Activated T-helper 1 cell treated with anti-CD3 and anti-CD28 coated beads, Interleukin-12 subunit alpha, Interleukin-12 subunit beta, Interleukin-2, Interleukin-4 antibody, amounts not matched to agents 30 ng/mL and 10 ng/mL and 1 ng/mL, durations not matched to agents 14 hours and 24 hours and 36 hours (primary cell): ENCODE measurements at regions not wholly inside any gene's neighbourhood (a gene's known extent, or its start where the extent isn't known, plus 50 kb on each side); places are given as distances from the start of the nearest gene placed in this dataset.
"Not testable (repeated sequence)": the region's sequence is repeated elsewhere in the genome, so short reads cannot be mapped to it uniquely, and the experiment has no call there.

Experiments used
- DNase-seq: peaks from one replicate; pipeline ENCODE4 v3.0.0; 2021; ENCODE audit warnings: low spot score
- H3K27ac Mint-ChIP-seq: one replicate; pipeline ENCODE4 v1.8.0; 2021; ENCODE audit warnings: mild to moderate bottlenecking, mixed read lengths
- H3K27me3 Mint-ChIP-seq: one replicate; pipeline ENCODE4 v1.8.0; 2022; ENCODE audit warnings: mild to moderate bottlenecking, moderate library complexity, mixed read lengths; ENCODE audit not compliant: insufficient read depth
- H3K36me3 Mint-ChIP-seq: one replicate; pipeline ENCODE4 v1.8.0; 2021; ENCODE audit warnings: low read depth, mixed read lengths
- H3K4me1 Mint-ChIP-seq: one replicate; pipeline ENCODE4 v1.8.0; 2021; ENCODE audit warnings: low read depth, mixed read lengths
- H3K4me3 Mint-ChIP-seq: one replicate; pipeline ENCODE4 v1.8.0; 2021; ENCODE audit warnings: mild to moderate bottlenecking, moderate library complexity, mixed read lengths
- H3K9me3 Mint-ChIP-seq: one replicate; pipeline ENCODE4 v1.8.0; 2021; ENCODE audit warnings: mixed read lengths
- intact Hi-C: fragments of 100-400 bp; cut with micrococcal nuclease; formaldehyde crosslinking; loops from one replicate; pipeline ENCODE4 v1.15.1; 2024

- H3K4me3 Mint-ChIP-seq = no peak overlapping the region
- DNase-seq = no peak
- no peak overlapping the region for H3K27ac Mint-ChIP-seq
These were observed 73.8 kb upstream of the TWIST2 start for GRCh38 chr2:238774071-238774470.

DNA sequence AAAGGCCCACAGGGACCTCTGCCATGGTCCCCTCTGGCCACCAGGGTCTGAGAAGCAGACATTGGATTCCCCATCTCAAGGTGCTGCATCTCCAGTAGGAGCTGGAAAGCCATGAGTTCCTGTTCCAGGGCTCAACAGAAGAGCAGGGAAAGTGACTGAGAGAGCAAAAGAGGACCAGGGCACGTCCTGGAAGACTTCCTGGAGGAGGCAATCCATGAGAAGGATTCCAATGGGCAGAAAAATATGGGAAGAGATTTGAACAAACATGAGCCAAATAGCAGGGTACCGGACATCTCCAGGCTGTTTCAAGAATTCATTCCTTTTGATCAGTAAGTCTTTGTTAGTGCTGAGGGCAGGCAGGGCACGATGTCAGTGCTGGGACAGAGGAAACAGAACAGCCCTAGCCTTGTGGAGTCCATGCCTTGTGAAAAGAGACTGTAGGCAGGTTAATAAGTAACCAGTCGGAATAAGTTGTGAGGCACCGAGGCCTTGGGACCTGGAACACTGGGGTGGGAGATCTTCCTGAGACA is 72.8 kb upstream of the TWIST2 start:
- intact Hi-C loops = no loop called here
- H3K27me3 Mint-ChIP-seq = peaks cover 3% of the 10 kb centered on the region
- no peak for DNase-seq

More at GRCh38 chr2:238774071-238774470, 73.8 kb upstream of the TWIST2 start:
- intact Hi-C loops = no loop called here
- no peaks in the 10 kb centered on the region for H3K36me3 Mint-ChIP-seq
- no peaks in the 10 kb centered on the region for H3K9me3 Mint-ChIP-seq
- H3K4me1 Mint-ChIP-seq = no peaks in the 10 kb centered on the region
- peaks cover 4% of the 10 kb centered on the region for H3K27me3 Mint-ChIP-seq

GRCh38 chr2:238775591-238775990 is 72.3 kb upstream of the TWIST2 start:
- H3K4me1 Mint-ChIP-seq = no peaks in the 10 kb centered on the region
- no peak overlapping the region for H3K4me3 Mint-ChIP-seq
- intact Hi-C loops = no loop called here
- DNase-seq = no peak
- no peak overlapping the region for H3K27ac Mint-ChIP-seq
- no peaks in the 10 kb centered on the region for H3K36me3 Mint-ChIP-seq
- H3K9me3 Mint-ChIP-seq = no peaks in the 10 kb centered on the region
- peaks cover 3% of the 10 kb centered on the region for H3K27me3 Mint-ChIP-seq

More for the DNA sequence above, 72.8 kb upstream of the TWIST2 start:
- Mint-ChIP-seq H3K27ac (no peak overlapping the region), H3K4me1 (no peaks in the 10 kb centered on the region), H3K9me3 (no peaks in the 10 kb centered on the region), H3K4me3 (no peak overlapping the region), H3K36me3 (no peaks in the 10 kb centered on the region)

DNA sequence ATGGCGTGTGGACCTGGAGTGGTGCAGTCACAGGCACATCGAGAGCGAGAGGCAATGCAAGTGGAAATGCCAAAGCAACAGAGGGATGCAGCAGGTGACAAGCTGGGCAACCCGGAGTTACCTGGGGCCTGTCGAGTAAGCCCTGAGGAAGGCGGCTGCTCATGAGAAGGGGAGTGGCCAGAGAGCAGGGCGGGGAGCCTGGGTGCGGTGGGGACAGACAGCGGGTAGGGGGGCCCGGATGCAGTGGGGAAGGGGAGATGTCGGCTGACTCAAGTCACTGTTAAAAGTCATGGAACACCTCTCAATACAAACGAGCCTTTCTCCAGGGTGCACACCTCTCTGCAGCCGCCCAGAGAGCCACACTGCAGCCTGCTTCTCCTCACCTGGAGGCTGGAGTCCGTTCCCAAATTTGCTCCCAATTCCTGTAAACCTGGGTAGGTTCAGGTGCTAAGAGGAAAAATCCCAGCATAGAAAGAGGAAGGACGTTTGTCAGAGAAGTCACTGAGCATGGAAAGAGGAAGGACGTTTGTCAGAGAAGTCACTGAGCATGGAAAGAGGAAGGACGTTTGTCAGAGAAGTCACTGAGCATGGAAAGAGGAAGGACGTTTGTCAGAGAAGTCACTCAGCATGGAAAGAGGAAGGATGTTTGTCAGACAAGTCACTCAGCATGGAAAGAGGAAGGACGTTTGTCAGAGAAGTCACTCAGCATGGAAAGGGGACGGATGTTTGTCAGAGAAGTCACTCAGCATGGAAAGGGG is 71.7 kb upstream of the TWIST2 start:
- intact Hi-C loops = no loop called here
- Mint-ChIP-seq H3K4me3 (no peak overlapping the region), H3K4me1 (no peaks in the 10 kb centered on the region), H3K27me3 (peaks cover 3% of the 10 kb centered on the region), H3K27ac (no peak overlapping the region), H3K36me3 (no peaks in the 10 kb centered on the region), H3K9me3 (no peaks in the 10 kb centered on the region)
- DNase-seq = no peak

GRCh38 chr2:238776761-238777046 is 71.2 kb upstream of the TWIST2 start:
- H3K9me3 Mint-ChIP-seq, intact Hi-C loops, H3K36me3 Mint-ChIP-seq, H3K4me3 Mint-ChIP-seq, DNase-seq, H3K4me1 Mint-ChIP-seq, H3K27ac Mint-ChIP-seq, H3K27me3 Mint-ChIP-seq: not testable (repeated sequence)

DNA sequence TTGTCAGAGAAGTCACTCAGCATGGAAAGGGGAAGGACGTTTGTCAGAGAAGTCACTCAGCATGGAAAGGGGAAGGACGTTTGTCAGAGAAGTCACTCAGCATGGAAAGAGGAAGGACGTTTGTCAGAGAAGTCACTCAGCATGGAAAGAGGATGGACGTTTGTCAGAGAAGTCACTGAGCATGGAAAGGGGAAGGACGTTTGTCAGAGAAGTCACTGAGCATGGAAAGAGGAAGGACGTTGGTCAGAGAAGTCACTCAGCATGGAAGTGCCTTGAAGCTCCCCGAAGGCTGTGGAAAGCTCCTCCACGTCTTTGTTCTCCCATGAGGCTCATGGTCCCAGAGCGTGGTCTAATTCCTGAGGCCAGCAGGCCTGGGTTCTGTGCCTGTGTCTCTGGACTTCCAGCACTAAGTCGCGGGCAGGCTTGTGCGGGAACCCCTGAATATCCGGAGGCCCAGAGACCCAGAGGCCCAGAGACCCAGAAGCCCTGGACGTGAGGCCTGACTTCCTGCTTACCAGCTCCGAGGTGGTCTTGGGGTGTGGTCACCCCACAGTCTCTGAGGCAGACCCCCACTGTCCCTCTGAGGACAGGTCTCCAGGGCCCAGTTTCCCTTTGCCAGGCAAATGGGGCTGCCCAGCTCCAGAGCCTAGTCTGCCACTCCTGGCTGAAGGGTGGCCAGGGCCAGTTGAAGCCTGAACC is 70.4 kb upstream of the TWIST2 start:
- Mint-ChIP-seq H3K4me1 (no peaks in the 10 kb centered on the region), H3K9me3 (no peaks in the 10 kb centered on the region), H3K27ac (no peak overlapping the region), H3K4me3 (no peak overlapping the region), H3K27me3 (peaks cover 3% of the 10 kb centered on the region), H3K36me3 (no peaks in the 10 kb centered on the region)
- no peak for DNase-seq
- intact Hi-C loops = no loop called here

DNA sequence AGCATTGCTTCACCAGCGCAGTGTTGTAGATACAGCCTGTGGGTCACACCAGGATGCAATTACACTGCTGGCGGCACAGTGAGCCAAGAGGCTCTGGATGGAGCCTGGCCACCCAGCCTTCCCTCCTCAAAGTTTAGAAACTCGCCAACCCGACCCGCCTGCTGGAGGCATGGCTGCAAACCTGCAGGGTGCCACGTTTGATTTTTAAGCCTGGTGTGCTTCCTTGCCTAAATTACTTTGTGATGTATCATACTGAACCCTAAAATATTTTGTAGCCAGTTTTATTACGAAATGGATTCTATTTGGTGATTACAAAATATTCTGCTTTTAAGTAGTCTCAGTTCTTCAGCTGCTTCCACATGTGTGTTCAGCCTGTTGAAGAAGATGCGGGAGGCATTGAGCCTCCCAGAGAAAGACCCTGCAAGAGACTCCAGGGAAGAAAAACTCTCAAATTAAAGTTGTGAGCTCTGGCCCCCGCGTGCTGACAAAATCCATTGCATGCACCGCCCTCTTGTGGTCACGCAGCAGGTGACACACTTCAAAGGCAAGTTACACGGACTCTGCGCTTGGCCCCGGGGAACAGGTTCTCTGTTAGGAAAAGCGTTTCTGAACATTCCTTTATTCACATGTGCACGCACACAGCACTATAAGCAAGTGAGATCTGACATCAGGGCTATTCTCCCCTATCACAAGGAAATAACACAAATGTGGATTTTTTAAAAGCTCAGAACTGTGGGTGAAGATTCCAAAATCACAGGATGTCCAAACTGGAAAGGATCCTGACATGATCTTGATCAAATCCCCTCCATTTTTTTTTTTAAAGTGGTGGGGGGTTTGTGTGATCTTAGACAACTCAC is 63.0 kb upstream of the TWIST2 start:
- peak; percentile 12 for DNase-seq
- Mint-ChIP-seq H3K36me3 (no peaks in the 10 kb centered on the region), H3K9me3 (no peaks in the 10 kb centered on the region), H3K4me1 (no peaks in the 10 kb centered on the region), H3K27me3 (peaks cover 8% of the 10 kb centered on the region), H3K4me3 (no peak overlapping the region), H3K27ac (no peak overlapping the region)
- intact Hi-C loops = loop anchor here (2.0 kb wide), 1 partner anchor 414 kb away; no protein-coding TSS in a partner anchor

DNA sequence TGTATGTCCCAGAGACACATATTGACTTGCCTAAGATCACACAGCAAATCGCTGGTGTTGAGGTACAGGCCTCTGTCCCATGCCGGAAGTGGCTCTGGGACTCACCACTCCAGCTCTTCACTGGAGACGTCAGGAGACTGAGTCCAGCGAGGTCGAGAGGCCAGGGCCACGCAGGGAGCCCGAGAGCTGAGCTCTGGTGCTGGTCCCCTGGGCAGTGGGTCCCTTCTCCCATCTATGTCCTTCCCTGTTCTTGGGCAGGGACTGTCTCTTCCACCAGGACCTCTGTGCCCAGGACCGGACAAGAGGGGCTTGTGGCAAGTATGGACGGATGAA is 62.4 kb upstream of the TWIST2 start:
- Mint-ChIP-seq H3K9me3 (no peaks in the 10 kb centered on the region), H3K27me3 (peaks cover 8% of the 10 kb centered on the region), H3K36me3 (no peaks in the 10 kb centered on the region), H3K4me3 (no peak overlapping the region), H3K4me1 (no peaks in the 10 kb centered on the region), H3K27ac (no peak overlapping the region)
- intact Hi-C loops = loop anchor here (2.0 kb wide), 1 partner anchor 415 kb away; no protein-coding TSS in a partner anchor
- DNase-seq = no peak

DNA sequence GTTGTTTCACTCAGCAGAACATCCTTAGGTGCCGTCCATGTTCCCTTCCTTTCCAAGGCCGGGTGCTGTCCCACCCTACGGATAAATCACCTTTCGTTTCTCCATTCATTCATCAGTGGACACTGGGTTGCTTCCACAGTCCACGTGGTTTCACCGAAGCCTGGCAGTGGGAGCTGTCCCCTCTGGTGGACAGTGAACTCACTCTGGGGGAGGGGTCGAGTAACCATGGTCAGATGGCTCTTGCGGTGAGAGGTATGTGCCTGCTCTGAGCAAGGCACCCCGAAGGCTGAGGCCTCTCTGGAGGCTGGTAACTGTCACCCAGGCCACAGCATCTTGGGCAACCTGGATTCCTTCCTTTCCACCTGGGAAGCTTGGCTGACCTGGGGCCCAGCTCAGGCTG is 61.5 kb upstream of the TWIST2 start:
- intact Hi-C loops = no loop called here
- Mint-ChIP-seq H3K27ac (no peak overlapping the region), H3K4me1 (no peaks in the 10 kb centered on the region), H3K4me3 (no peak overlapping the region), H3K36me3 (no peaks in the 10 kb centered on the region), H3K9me3 (no peaks in the 10 kb centered on the region), H3K27me3 (peaks cover 8% of the 10 kb centered on the region)
- DNase-seq = no peak

DNA sequence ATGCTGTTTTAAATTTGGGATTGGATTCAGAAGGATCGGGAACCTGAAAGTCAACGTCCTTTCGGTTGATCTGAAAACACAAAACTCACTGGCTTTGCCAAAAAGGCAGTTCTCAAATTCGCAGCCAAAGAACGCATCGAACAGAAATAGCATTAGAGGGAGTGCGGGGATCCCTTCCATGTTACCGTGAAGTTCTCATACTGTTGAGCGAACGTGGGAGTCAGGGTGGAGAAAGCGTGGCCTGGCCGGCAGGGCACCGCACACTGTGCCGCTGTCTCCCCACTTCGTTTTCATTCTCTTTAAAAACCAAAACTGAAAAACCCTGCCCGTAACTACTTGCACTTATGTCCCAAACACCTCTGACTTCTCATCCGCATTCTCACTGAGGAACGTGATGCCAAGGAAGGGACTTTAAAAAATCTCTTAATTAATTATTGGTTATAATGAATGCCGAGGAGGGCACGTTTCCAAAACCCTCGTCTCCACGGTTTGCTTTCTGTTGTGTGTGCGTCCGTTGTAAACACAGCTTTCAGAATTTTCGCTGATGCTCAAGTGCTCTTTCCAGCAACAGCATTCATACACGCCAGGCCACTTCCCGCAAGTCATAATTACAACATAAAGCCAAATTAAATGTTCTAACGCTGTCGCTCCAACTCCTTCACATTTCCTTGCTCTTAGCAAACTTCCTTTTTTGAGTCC is 60.9 kb upstream of the TWIST2 start:
- Mint-ChIP-seq H3K27ac (no peak overlapping the region), H3K4me3 (no peak overlapping the region), H3K4me1 (no peaks in the 10 kb centered on the region), H3K36me3 (no peaks in the 10 kb centered on the region), H3K27me3 (peaks cover 8% of the 10 kb centered on the region), H3K9me3 (no peaks in the 10 kb centered on the region)
- DNase-seq = no peak
- intact Hi-C loops = no loop called here

- H3K4me3 Mint-ChIP-seq = no peak overlapping the region
- peaks cover 8% of the 10 kb centered on the region for H3K27me3 Mint-ChIP-seq
- no peaks in the 10 kb centered on the region for H3K9me3 Mint-ChIP-seq
- intact Hi-C loops = no loop called here
- DNase-seq = no peak
- no peaks in the 10 kb centered on the region for H3K4me1 Mint-ChIP-seq
- no peak overlapping the region for H3K27ac Mint-ChIP-seq
- H3K36me3 Mint-ChIP-seq = no peaks in the 10 kb centered on the region
These were observed 60.4 kb upstream of the TWIST2 start for GRCh38 chr2:238787501-238787900.

DNA sequence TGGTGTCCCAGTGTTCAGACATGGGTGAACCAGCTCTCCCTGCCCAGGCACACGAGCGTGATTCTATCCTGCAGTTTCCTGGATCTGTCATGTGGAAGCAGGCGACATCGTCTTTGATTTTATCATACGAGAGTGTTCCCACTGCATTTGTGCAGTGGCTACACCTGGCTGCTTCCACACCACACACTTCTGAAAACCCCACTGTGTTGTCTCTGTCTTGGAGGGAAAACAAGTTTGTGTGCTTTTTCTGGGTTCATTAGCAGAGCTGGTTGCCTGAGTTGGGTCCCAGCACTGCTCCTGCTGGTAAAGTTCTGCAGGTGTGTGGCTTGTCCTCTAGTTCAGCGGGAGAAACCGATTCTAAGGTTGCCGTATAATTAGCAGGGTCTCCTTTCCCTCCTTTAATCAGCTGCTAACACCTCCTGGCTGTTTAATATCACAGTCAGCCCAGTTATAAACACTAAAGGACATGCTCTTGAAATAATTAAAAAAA is 58.5 kb upstream of the TWIST2 start:
- intact Hi-C loops = no loop called here
- Mint-ChIP-seq H3K9me3 (no peaks in the 10 kb centered on the region), H3K4me1 (no peaks in the 10 kb centered on the region), H3K36me3 (no peaks in the 10 kb centered on the region), H3K27me3 (peaks cover 8% of the 10 kb centered on the region), H3K4me3 (no peak overlapping the region), H3K27ac (no peak overlapping the region)
- no peak for DNase-seq
